Stimulated activated naive B cell treated with anti-CD40 and anti-IgM and Interleukin-4, amounts not matched to agents 10 μg/mL and 1 μg/mL and 100 μg/mL, for 72 hours (primary cell): ENCODE measurements at regions not wholly inside any gene's neighbourhood (a gene's known extent, or its start where the extent isn't known, plus 50 kb on each side); places are given as distances from the start of the nearest gene placed in this dataset.

Experiments
- ATAC-seq, 2 donors: fragments of 150-1000 bp; cut with Tn5 transposase; replicated peaks; 2 replicates each; pipeline ENCODE4 v1.10.0; 2021; ENCODE audit warnings: moderate library complexity in 1 of 2
- DNase-seq: peaks from one replicate; pipeline ENCODE4 v3.0.0; 2021
- H3K27ac Mint-ChIP-seq: one replicate; pipeline ENCODE4 v1.8.0; 2022; ENCODE audit warnings: mild to moderate bottlenecking, mixed read lengths
- H3K27me3 Mint-ChIP-seq, 2 donors: one replicate each; pipeline ENCODE4 v1.8.0; 2022; ENCODE audit warnings: mixed read lengths in 2 of 2
- H3K36me3 Mint-ChIP-seq, 2 donors: one replicate each; pipeline ENCODE4 v1.8.0; 2022; ENCODE audit warnings: mixed read lengths in 2 of 2, mild to moderate bottlenecking in 1 of 2
- H3K4me1 Mint-ChIP-seq, 2 donors: one replicate each; pipeline ENCODE4 v1.8.0; 2022; ENCODE audit warnings: mixed read lengths in 2 of 2, mild to moderate bottlenecking in 1 of 2
- H3K4me3 Mint-ChIP-seq, 2 donors: one replicate each; pipeline ENCODE4 v1.8.0; 2022; ENCODE audit warnings: mild to moderate bottlenecking in 2 of 2, mixed read lengths in 2 of 2, moderate library complexity in 1 of 2
- H3K9me3 Mint-ChIP-seq, 2 donors: one replicate each; pipeline ENCODE4 v1.8.0; 2022; ENCODE audit warnings: mixed read lengths in 2 of 2, mild to moderate bottlenecking in 1 of 2

- Mint-ChIP-seq H3K4me1 (peaks cover 0 to 2% of the 10 kb centered on the region in 2 donors), H3K4me3 (no peak overlapping the region), H3K27me3 (peaks cover 0 to 14% of the 10 kb centered on the region in 2 donors), H3K9me3 (no peaks in the 10 kb centered on the region), H3K27ac (no peak overlapping the region), H3K36me3 (no peaks in the 10 kb centered on the region)
- no peak for DNase-seq
- peak; percentile 88 to 95 for ATAC-seq
Measured at GRCh38 chr13:106619688-106620555, 52.0 kb upstream of the ARGLU1 start.
